ENCODE measurements at regions not wholly inside any gene's neighbourhood (a gene's known extent, or its start where the extent isn't known, plus 50 kb on each side); places are given as distances from the start of the nearest gene placed in this dataset.

DNA sequence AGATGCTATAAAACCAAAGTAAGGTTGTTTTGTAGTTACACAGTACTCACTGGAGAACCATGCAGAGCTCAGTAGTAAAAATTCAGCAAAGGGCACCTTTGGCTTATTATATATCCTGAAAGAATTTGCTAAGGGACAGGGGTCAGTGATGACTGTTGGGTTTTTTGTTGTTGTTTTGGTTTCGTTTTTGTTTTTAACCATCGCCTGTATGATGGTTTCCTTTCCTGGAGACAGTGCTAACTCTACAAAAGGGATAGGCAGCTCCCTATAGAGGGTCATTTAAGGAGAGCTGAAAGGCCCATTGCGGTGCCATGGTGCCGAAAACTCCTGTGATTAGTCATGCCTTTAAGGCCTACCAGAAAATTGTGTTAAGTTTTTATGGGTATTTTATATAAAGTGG is 118.2 kb upstream of the GOLIM4 start:
- TF ChIP-seq POLR2AphosphoS5 (IDR thresholded peaks at IDR 0.05; ENCODE audit: borderline replicate concordance, low read depth, low read length), result no peak
- TF ChIP-seq EZH2 (IDR thresholded peaks at IDR 0.05), result no peak
